Calu3 (cell line): ENCODE measurements at regions not wholly inside any gene's neighbourhood (a gene's known extent, or its start where the extent isn't known, plus 50 kb on each side); places are given as distances from the start of the nearest gene placed in this dataset.
A peak's percentile ranks its signal among the peaks of the same experiment; 100 is the strongest.

Experiments used
- BruUV-seq: library from RNA; stranded (reverse); fragments of 400-500 nt; replicated peaks from 2 replicates; lab custom pipeline; 2021; lab: Mats Ljungman, UMichigan
- CTCF ChIA-PET: fragments of 300-600 bp; sonication (Branson Sonifier 250); formaldehyde crosslinking; loops from one replicate; lab custom pipeline; 2022; ENCODE audit warnings: antibody characterized with exemption; lab: Charles Lee
- DNase-seq: peaks from one replicate; pipeline ENCODE4 v3.0.0; 2022
- H3K27ac Mint-ChIP-seq: one replicate; pipeline ENCODE4 v1.8.0; 2022; ENCODE audit warnings: mixed read lengths; ENCODE audit not compliant: unreplicated experiment
- H3K27me3 Mint-ChIP-seq: one replicate; pipeline ENCODE4 v1.8.0; 2022; ENCODE audit warnings: mixed read lengths; ENCODE audit not compliant: unreplicated experiment
- H3K36me3 Mint-ChIP-seq: one replicate; pipeline ENCODE4 v1.8.0; 2022; ENCODE audit warnings: mild to moderate bottlenecking, moderate library complexity, mixed read lengths; ENCODE audit not compliant: insufficient read depth, unreplicated experiment
- H3K4me1 Mint-ChIP-seq: one replicate; pipeline ENCODE4 v1.8.0; 2022; ENCODE audit warnings: mild to moderate bottlenecking, low read depth, mixed read lengths; ENCODE audit not compliant: unreplicated experiment
- H3K4me3 Mint-ChIP-seq: one replicate; pipeline ENCODE4 v1.8.0; 2022; ENCODE audit warnings: mild to moderate bottlenecking, low read depth, moderate library complexity, mixed read lengths; ENCODE audit not compliant: unreplicated experiment
- H3K9me3 Mint-ChIP-seq: one replicate; pipeline ENCODE4 v1.8.0; 2022; ENCODE audit warnings: low read depth, mixed read lengths; ENCODE audit not compliant: unreplicated experiment
- intact Hi-C: fragments of 100-400 bp; cut with micrococcal nuclease; formaldehyde crosslinking; loops from one replicate; pipeline ENCODE4 v1.10.0; 2022; ENCODE audit not compliant: unreplicated experiment
- TF ChIP-seq, protein P1 (sequence below): fragments of 200-600 bp; IDR thresholded peaks from one replicate; pipeline ENCODE4 v1.8.0; 2022; ENCODE audit warnings: antibody characterized with exemption; ENCODE audit not compliant: unreplicated experiment

DNA sequence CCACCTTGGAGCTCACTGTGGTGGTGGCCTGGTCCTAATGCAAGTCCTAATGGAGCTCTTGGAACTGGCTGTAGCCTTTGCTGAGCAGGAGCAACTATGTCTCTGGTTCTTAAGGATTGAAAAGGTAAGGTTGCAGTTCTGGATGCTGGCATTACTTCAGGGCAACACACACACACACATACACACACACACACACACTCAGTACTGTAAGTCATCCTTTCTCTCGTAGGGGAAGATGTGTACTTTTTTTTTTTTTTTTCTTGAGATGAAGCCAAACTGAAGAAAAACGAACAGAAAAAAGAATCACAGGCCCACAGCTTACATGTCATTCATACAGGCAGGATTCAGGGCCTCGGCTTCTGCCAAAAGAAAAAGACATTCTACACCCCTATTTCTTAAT, 81.1 kb upstream of the RPS23 start:
- CTCF ChIA-PET = interaction anchor here (0.6 kb wide), 1 partner anchor 1183 kb away, joined by 3 read pairs; no protein-coding TSS in a partner anchor
- TF ChIP-seq, protein P1, sequence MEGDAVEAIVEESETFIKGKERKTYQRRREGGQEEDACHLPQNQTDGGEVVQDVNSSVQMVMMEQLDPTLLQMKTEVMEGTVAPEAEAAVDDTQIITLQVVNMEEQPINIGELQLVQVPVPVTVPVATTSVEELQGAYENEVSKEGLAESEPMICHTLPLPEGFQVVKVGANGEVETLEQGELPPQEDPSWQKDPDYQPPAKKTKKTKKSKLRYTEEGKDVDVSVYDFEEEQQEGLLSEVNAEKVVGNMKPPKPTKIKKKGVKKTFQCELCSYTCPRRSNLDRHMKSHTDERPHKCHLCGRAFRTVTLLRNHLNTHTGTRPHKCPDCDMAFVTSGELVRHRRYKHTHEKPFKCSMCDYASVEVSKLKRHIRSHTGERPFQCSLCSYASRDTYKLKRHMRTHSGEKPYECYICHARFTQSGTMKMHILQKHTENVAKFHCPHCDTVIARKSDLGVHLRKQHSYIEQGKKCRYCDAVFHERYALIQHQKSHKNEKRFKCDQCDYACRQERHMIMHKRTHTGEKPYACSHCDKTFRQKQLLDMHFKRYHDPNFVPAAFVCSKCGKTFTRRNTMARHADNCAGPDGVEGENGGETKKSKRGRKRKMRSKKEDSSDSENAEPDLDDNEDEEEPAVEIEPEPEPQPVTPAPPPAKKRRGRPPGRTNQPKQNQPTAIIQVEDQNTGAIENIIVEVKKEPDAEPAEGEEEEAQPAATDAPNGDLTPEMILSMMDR = no peak
- no TSS peak for BruUV-seq
- no peaks in the 10 kb centered on the region for H3K9me3 Mint-ChIP-seq
- H3K36me3 Mint-ChIP-seq = peaks cover 5% of the 10 kb centered on the region
- no peak overlapping the region for H3K27ac Mint-ChIP-seq
- no peak overlapping the region for H3K4me3 Mint-ChIP-seq
- no peak for DNase-seq
- intact Hi-C loops = loop anchor here (10.0 kb wide), 3 partner anchors 376 to 736 kb away; no protein-coding TSS in a partner anchor
- H3K4me1 Mint-ChIP-seq = peaks cover 21% of the 10 kb centered on the region
- H3K27me3 Mint-ChIP-seq = no peaks in the 10 kb centered on the region

- no TSS peak for BruUV-seq
- H3K27me3 Mint-ChIP-seq = no peaks in the 10 kb centered on the region
- peaks cover 5% of the 10 kb centered on the region for H3K36me3 Mint-ChIP-seq
- intact Hi-C loops = loop anchor here (10.0 kb wide), 3 partner anchors 376 to 736 kb away; no protein-coding TSS in a partner anchor
- no peak overlapping the region for H3K4me3 Mint-ChIP-seq
- TF ChIP-seq, protein P1 = no peak
- CTCF ChIA-PET = interaction anchor here (1.0 kb wide), 2 partner anchors 209 to 1115 kb away, joined by 3 read pairs; no protein-coding TSS in a partner anchor
- peak overlapping the region; percentile 39 for H3K27ac Mint-ChIP-seq
- peaks cover 21% of the 10 kb centered on the region for H3K4me1 Mint-ChIP-seq
- DNase-seq = no peak
- H3K9me3 Mint-ChIP-seq = no peaks in the 10 kb centered on the region
Measured at GRCh38 chr5:82358457-82358856, 80.3 kb upstream of the RPS23 start.

- Mint-ChIP-seq H3K4me3 (peak overlapping the region; percentile 11), H3K4me1 (peaks cover 32% of the 10 kb centered on the region), H3K27ac (peak overlapping the region; percentile 39), H3K9me3 (no peaks in the 10 kb centered on the region), H3K36me3 (peaks cover 5% of the 10 kb centered on the region), H3K27me3 (no peaks in the 10 kb centered on the region)
- no TSS peak for BruUV-seq
- TF ChIP-seq, protein P1 = no peak
- CTCF ChIA-PET = interaction anchor here (0.7 to 1.1 kb wide), 3 partner anchors 9 to 1118 kb away, joined by 3 to 5 read pairs (median 3); no protein-coding TSS in a partner anchor
- intact Hi-C loops = loop anchor here (10.0 kb wide), 3 partner anchors 378 to 738 kb away; no protein-coding TSS in a partner anchor
- peak; percentile 69 for DNase-seq
Measured at GRCh38 chr5:82356808-82357671, 78.9 kb upstream of the RPS23 start.

DNA sequence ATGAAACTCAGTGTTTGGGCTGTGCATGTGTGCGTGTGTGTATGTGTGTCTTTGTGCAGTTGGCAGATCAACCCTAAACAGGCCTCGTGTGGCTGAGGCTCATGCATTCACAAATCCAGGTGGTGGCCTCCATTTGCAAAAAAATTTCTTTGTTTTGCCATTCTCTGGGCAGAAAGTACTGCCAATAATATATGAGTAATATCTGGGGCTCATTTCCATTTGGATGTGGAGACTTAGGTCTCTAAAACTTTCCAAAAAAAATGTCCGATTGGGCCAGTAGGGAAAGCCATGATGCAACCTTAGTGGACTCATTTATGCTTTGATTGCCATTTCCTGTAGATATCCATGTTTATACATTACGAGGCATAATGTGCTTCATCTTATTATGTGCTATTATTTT, 77.9 kb upstream of the RPS23 start:
- DNase-seq = no peak
- no peak overlapping the region for H3K27ac Mint-ChIP-seq
- no peaks in the 10 kb centered on the region for H3K9me3 Mint-ChIP-seq
- H3K4me3 Mint-ChIP-seq = no peak overlapping the region
- TF ChIP-seq, protein P1 = no peak
- CTCF ChIA-PET = no interaction called here
- H3K4me1 Mint-ChIP-seq = peaks cover 41% of the 10 kb centered on the region
- no TSS peak for BruUV-seq
- no peaks in the 10 kb centered on the region for H3K27me3 Mint-ChIP-seq
- intact Hi-C loops = loop anchor here (10.0 kb wide), 3 partner anchors 379 to 739 kb away; no protein-coding TSS in a partner anchor
- peaks cover 5% of the 10 kb centered on the region for H3K36me3 Mint-ChIP-seq
